Stimulated activated CD8-positive, alpha-beta memory T cell treated with anti-CD3 and anti-CD28 coated beads, Interleukin-7, amount 100 ng/mL, for 48 hours (primary cell): ENCODE measurements at regions not wholly inside any gene's neighbourhood (a gene's known extent, or its start where the extent isn't known, plus 50 kb on each side); places are given as distances from the start of the nearest gene placed in this dataset.
"Not testable (repeated sequence)": the region's sequence is repeated elsewhere in the genome, so short reads cannot be mapped to it uniquely, and the experiment has no call there.

Experiments
- DNase-seq, 2 donors: peaks; one replicate each; pipeline ENCODE4 v3.0.0-alpha.2; 2020; ENCODE audit warnings: low read depth in 1 of 2; ENCODE audit errors: extremely low read depth in 1 of 2

GRCh38 chr5:20890936-20891335 is 902.9 kb upstream of the CDH18 start:
- not testable (repeated sequence) for DNase-seq

GRCh38 chr5:20875726-20876125 is 887.7 kb upstream of the CDH18 start:
- not testable (repeated sequence) for DNase-seq

DNA sequence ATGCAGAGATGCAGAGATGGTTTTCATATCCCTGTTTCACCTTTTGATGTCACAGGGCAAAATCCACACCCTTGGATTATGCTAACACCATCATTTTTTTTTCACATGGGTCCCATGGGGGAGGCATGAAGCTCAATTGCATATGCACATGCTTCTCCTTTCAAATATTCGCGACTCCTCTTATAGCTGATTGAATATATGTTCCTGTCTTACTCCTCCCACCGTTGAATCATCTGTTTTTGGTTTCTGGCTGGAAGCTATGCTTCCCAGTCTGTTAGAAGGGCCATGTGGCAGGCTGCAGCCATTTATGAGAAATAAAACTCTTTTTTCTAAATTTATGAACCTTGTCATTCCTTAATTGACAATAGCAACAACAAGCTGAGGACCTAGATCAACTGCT is 877.9 kb upstream of the CDH18 start:
- not testable (repeated sequence) for DNase-seq

- DNase-seq, result no peak
Measured at GRCh38 chr5:20833081-20833627, 845.2 kb upstream of the CDH18 start.

DNA sequence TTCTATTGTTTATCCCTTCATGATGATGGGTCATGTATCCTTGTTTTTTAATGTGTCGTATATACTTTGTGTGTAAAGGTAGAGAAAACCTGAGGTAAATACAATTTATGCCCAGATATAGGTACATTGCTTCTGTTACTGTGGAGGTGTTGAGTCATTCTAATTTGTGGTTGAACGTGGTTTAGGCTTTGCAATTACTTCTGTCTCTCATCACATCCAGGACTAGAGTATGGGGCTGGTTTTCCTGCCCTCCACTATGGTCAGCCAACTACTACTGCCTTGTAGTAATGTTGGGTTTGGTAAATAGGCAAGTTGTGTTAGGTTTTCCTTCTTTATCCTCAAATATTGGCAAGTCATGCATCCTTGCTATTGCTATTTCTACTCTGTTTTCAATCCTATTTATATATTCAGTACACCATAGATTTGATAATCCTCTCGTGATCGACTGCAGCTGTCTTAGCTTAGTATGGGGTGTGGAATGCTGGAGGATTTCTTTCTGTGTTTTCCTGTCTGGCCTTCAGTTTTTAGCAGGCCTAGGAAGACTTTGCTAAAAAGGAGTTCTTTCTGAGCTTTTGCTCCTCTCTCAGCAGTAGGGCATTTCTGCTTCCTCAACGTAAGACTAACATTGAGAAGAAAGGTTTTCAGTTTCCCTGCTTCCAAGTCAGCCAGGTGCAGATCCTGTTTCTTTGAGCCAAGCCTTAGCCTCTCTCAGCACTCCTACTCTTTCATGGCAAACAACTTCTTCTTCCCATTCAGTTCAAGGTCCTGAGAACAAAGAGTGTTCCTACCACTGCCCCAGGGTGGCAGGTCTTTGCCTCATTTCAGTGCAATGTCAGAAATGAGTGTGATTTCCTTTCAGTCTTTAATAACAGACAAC is 844.4 kb upstream of the CDH18 start:
- no peak for DNase-seq

- not testable (repeated sequence) for DNase-seq
Measured at GRCh38 chr5:20825951-20826350, 838.0 kb upstream of the CDH18 start.

DNA sequence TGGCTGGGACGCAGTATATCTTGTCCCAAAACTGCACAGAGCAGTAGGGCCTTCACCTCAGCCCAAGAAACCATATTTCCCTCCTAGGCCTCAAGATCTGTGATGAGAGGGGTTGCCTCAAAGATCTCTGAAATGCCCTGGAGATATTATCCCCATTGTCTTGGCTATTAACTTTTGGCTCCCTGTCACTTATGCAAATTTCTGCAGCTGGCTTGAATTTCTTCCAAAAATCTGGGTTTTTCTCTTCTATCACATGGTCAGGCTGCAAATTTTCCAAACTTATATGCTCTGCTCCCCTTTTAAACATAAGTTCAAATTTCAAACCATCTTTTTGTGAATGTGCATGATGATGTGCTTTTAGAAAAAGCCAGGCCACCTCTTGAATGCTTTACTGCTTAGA is 809.2 kb upstream of the CDH18 start:
- not testable (repeated sequence) for DNase-seq

DNA sequence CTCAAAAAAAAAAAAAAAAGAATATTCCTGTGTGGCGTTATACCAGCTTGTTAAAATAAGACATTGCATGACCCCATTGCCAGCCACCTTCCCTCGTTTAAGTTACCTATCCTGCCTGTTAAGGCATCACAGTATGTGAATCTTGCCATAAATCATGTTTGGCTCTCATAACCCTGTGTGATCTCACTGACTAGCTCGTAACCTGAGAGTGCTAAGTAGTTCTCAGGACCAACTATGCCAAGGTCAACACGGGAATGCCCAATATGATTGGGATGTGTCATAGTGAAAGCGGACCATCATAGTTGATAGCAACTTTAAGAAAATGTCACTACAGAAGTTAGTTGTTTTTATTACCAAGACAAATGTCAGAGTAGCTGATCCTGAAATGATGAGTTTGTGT is 796.8 kb upstream of the CDH18 start:
- DNase-seq, result not testable (repeated sequence)

DNA sequence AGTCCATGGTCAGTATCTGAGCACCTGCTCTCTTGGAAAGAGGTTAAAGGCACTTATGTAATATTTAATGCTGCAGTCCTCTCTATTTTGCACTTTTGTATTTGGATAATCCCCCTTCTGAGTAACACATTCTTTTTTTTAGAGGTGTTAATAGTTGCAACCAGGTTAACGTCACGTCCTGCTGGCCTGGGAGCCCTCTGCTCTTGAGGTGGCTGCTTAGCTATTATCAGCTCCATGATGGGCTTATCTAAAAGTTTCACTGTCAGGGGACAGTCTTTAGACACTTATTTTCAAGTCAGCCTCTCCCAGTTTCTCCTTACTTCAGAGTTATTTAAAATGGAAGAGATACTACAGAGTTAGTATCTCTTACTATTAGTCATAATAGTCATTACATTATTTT is 795.5 kb upstream of the CDH18 start:
- DNase-seq, result not testable (repeated sequence)

GRCh38 chr5:20771338-20771737 is 783.3 kb upstream of the CDH18 start:
- DNase-seq, result not testable (repeated sequence)

DNA sequence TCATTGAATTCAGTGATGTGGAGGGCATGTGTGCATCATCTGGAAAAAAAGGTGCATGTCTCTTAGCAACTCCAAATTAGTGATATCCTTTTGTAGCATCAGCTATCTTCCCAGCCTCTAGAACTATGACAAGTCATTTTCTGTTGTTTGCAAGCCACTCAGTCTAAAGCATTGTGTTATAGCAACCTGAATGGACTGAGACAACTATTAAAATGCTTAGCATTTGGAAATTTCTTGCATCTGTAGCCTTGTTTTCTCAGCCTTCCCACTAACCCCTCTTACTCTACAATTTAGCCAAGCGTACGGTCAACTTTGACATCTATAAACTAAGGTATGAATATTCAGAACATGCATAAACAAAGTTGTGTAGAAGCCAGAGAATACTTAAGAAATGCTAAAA is 777.1 kb upstream of the CDH18 start:
- DNase-seq, result not testable (repeated sequence)

- not testable (repeated sequence) for DNase-seq
Measured at GRCh38 chr5:20759459-20759858, 771.5 kb upstream of the CDH18 start.

GRCh38 chr5:20752179-20752578 is 764.2 kb upstream of the CDH18 start:
- DNase-seq, result not testable (repeated sequence)

GRCh38 chr5:20735715-20736114 is 747.7 kb upstream of the CDH18 start:
- not testable (repeated sequence) for DNase-seq

DNA sequence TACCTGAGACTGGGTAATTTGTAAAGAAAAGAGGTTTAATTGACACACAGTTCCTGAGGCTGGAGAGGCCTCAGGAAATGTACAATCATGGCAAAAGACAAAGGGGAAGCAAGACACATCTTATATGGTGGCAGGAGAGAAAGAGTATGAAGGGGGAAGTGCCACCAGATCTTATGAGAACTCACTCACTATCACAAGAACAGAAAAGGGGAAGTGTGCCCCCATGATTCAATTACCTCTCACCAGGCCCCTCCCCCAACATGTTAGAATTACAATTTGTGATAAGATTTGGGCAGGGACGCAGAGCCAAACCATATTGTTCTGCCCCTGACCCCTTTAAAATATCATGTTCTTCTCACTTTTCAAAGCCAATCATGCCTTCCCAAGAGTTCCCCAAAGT is 744.2 kb upstream of the CDH18 start:
- not testable (repeated sequence) for DNase-seq

- DNase-seq, result not testable (repeated sequence)
Measured at GRCh38 chr5:20721286-20721685, 733.3 kb upstream of the CDH18 start.

GRCh38 chr5:20711520-20712155 is 723.6 kb upstream of the CDH18 start:
- DNase-seq, result not testable (repeated sequence)

- DNase-seq, result not testable (repeated sequence)
Measured at GRCh38 chr5:20707634-20708033, 719.6 kb upstream of the CDH18 start.

DNA sequence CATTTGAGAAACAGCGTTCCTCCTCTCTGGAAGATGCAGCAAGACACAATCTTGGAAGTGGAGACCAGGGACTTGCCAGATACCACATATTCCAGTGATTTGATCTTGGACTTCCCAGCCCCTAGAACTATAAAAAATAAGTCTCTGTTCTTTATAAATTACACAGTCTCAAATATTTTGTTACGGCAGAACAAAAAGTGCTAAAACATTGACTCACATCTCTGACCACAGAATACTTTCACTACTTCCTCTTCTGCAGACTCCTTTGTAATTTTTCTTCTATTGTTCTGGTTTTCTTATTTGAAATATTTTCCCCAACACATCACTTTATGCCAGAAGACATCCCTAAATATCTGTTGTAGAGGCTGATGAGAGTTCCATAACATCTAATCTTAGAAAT is 706.1 kb upstream of the CDH18 start:
- no peak for DNase-seq

DNA sequence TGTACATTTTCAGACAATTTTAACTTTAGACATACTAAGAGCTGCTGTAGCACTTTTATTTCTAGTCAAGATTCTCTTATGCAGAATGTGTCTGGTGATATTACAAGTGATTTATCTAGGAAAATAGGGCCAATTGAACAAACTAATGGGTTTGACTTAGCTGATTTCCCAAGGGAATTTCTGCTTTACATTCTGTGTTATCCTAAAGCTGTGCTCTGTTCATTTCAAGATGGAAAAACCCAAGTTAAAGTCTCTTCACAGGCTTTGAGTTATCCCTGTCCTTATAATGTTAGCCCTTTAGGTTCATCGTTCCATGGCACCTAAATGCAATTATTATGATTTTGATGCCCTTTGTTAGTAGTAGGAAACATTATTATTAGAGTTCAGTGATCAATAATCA is 704.9 kb upstream of the CDH18 start:
- DNase-seq, result no peak

DNA sequence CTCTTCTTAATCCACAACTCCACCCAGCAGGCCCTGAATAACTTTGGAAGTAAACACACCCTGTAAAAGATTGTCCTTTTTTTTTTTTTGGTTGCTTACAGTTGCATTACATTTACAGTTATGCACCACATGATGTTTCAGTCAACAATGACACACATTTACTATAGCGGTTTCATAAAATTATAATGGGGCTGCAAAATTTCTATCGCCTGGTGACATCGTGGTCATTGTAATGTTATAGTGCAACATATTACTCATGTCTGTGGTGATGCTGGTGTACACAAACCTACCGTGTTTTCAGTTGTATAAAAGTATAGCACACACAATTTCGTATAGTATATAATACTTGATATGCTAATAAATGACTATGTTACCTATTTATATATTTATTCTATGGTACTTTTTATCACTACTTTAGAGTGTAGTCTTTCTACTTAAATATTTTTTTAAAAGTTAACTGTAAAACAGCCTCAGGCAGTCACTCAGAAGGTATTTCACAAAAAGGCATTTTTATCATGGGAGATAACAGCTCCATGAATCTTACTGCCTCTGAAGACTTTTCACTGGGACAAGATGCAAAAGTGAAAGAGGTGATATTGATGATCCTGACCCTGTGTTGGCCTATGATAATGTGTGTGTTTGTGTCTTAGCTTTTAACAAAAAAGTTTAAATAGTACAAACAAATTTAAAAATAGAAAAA is 695.4 kb upstream of the CDH18 start:
- no peak for DNase-seq
